SK-N-SH treated with all-trans-retinoic acid at 6 μM for 48 hours (cell line): ENCODE measurements at regions not wholly inside any gene's neighbourhood (a gene's known extent, or its start where the extent isn't known, plus 50 kb on each side); places are given as distances from the start of the nearest gene placed in this dataset.

Source experiments
- ATAC-seq: fragments of 200-7000 bp; cut with Tn5 transposase; 3 replicates; pipeline ENCODE4 v1.9.1; 2020; ENCODE audit warnings: mild to moderate bottlenecking, moderate library complexity
- ARNTL ChIP-seq: fragments of 450-650 bp; formaldehyde crosslinking; IDR thresholded peaks from 2 replicates; pipeline ENCODE4 v1.5.0; 2020; ENCODE audit warnings: low read depth, mild to moderate bottlenecking, moderate library complexity, borderline replicate concordance
- BACH2 ChIP-seq: fragments of 250-450 bp; sonication (Bioruptor Pico); IDR thresholded peaks from 2 replicates; pipeline ENCODE4 v1.9.0; 2021; ENCODE audit warnings: mild to moderate bottlenecking, borderline replicate concordance
- CREB5 ChIP-seq: fragments of 250-450 bp; sonication (Bioruptor Pico); IDR thresholded peaks from 2 replicates; pipeline ENCODE4 v1.5.1; 2020; ENCODE audit warnings: low read depth, mild to moderate bottlenecking, moderate library complexity
- CSDC2 ChIP-seq: fragments of 250-450 bp; sonication (Bioruptor Pico); IDR thresholded peaks from 2 replicates; pipeline ENCODE4 v1.5.0; 2020; ENCODE audit warnings: mild to moderate bottlenecking, moderate library complexity
- CSRNP3 ChIP-seq: fragments of 250-450 bp; sonication (Bioruptor Pico); IDR thresholded peaks from 2 replicates; pipeline ENCODE4 v1.5.1; 2021; ENCODE audit warnings: mild to moderate bottlenecking, moderate library complexity
- ESRRG ChIP-seq: fragments of 250-450 bp; sonication (Bioruptor Pico); IDR thresholded peaks from 2 replicates; pipeline ENCODE4 v1.6.1; 2021; ENCODE audit warnings: mild to moderate bottlenecking
- ISL1 ChIP-seq: fragments of 250-450 bp; sonication (Bioruptor Pico); IDR thresholded peaks from 2 replicates; pipeline ENCODE4 v2.1.2; 2022; ENCODE audit warnings: mild to moderate bottlenecking, moderate library complexity
- OSR1 ChIP-seq: fragments of 250-450 bp; sonication (Bioruptor Pico); IDR thresholded peaks from 2 replicates; pipeline ENCODE4 v1.8.0; 2022; ENCODE audit warnings: moderate library complexity, mild to moderate bottlenecking, inconsistent platforms
- PATZ1 ChIP-seq: fragments of 250-450 bp; sonication (Bioruptor Pico); IDR thresholded peaks from 2 replicates; pipeline ENCODE4 v1.8.0; 2020; ENCODE audit warnings: mild to moderate bottlenecking, moderate library complexity, borderline replicate concordance
- POU6F1 ChIP-seq: fragments of 250-450 bp; sonication (Bioruptor Pico); IDR thresholded peaks from 2 replicates; pipeline ENCODE4 v1.8.0; 2021; ENCODE audit warnings: low read depth, mild to moderate bottlenecking, moderate library complexity, borderline replicate concordance
- RARB ChIP-seq: fragments of 250-450 bp; sonication (Bioruptor Pico); IDR thresholded peaks from 2 replicates; pipeline ENCODE4 v1.8.0; 2021; ENCODE audit warnings: mild to moderate bottlenecking, moderate library complexity
- SNAI2 ChIP-seq: fragments of 250-450 bp; sonication (Bioruptor Pico); IDR thresholded peaks from 2 replicates; pipeline ENCODE4 v1.5.0; 2020; ENCODE audit warnings: mild to moderate bottlenecking, moderate library complexity
- TCF4 ChIP-seq: fragments of 250-450 bp; sonication (Bioruptor Pico); IDR thresholded peaks from 2 replicates; pipeline ENCODE4 v1.8.0; 2021; ENCODE audit warnings: mild to moderate bottlenecking, moderate library complexity, borderline replicate concordance
- TSHZ2 ChIP-seq: fragments of 250-450 bp; sonication (Bioruptor Pico); IDR thresholded peaks from 2 replicates; pipeline ENCODE4 v1.5.0; 2020; ENCODE audit warnings: mild to moderate bottlenecking, moderate library complexity
- ZC3H10 ChIP-seq: fragments of 250-450 bp; sonication (Bioruptor Pico); IDR thresholded peaks from 2 replicates; pipeline ENCODE4 v1.5.1; 2021; ENCODE audit warnings: mild to moderate bottlenecking, moderate library complexity
- ZFP30 ChIP-seq: fragments of 450-650 bp; formaldehyde crosslinking; IDR thresholded peaks from 2 replicates; pipeline ENCODE4 v1.5.0; 2022; ENCODE audit warnings: mild to moderate bottlenecking, moderate library complexity
- ZNF565 ChIP-seq: fragments of 450-650 bp; formaldehyde crosslinking; conservative IDR thresholded peaks from 2 replicates; pipeline ENCODE4 v1.5.0; 2020; ENCODE audit warnings: low read depth, mild to moderate bottlenecking, moderate library complexity
- ZNF70 ChIP-seq: fragments of 450-650 bp; formaldehyde crosslinking; IDR thresholded peaks from 2 replicates; pipeline ENCODE4 v1.5.0; 2020; ENCODE audit warnings: mild to moderate bottlenecking, moderate library complexity

- ATAC-seq: no peak
- no peak for TF ChIP-seq TCF4 (CRISPR knock-in tag)
- TF ChIP-seq ZFP30 (CRISPR knock-in tag): no peak
- TF ChIP-seq SNAI2: no peak
- no peak for TF ChIP-seq POU6F1
- TF ChIP-seq RARB (CRISPR knock-in tag): no peak
- TF ChIP-seq BACH2 (CRISPR knock-in tag): no peak
- no peak for TF ChIP-seq OSR1
- no peak for TF ChIP-seq CSRNP3 (CRISPR knock-in tag)
- TF ChIP-seq CREB5 (CRISPR knock-in tag): no peak
- no peak for TF ChIP-seq CSDC2 (CRISPR knock-in tag)
- TF ChIP-seq ZNF70 (CRISPR knock-in tag): no peak
- no peak for TF ChIP-seq ARNTL (CRISPR knock-in tag)
- TF ChIP-seq TSHZ2 (CRISPR knock-in tag): no peak
- TF ChIP-seq ESRRG (CRISPR knock-in tag): no peak
- no peak for TF ChIP-seq ZC3H10 (CRISPR knock-in tag)
- TF ChIP-seq PATZ1 (CRISPR knock-in tag): no peak
- no peak for TF ChIP-seq ZNF565 (CRISPR knock-in tag)
Measured at GRCh38 chr2:204059016-204059415, 122.5 kb downstream of the ICOS start.

- TF ChIP-seq ISL1 (CRISPR knock-in tag) (no peak), TSHZ2 (CRISPR knock-in tag) (no peak), CREB5 (CRISPR knock-in tag) (no peak), OSR1 (no peak)
- ATAC-seq: no peak
Measured at GRCh38 chr2:204060841-204061240, 124.3 kb downstream of the ICOS start.
